ENCODE measurements at regions not wholly inside any gene's neighbourhood (a gene's known extent, or its start where the extent isn't known, plus 50 kb on each side); places are given as distances from the start of the nearest gene placed in this dataset.

DNA sequence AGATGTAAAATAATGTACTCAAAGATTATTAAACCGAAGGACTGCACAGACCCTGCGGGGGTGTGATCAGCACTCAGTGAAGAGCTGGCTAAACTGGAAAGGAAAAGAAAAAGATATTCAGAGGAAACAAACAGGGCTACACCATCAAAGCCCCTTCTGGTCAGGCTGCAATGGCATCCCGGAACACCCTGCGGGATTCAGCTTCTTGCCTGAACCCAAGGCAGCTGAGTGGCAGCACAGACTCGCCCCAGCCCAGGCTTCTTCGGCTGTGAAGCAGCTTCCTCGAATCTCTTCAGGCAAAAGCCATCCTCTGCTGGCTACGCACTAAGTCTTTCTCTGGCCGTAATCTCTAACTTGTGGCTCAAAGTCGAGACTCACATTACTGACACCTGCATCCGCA, 220.9 kb downstream of the TEX29 start:
- DNase-seq = no peak

GRCh38 chr13:111541752-111542529, 221.5 kb downstream of the TEX29 start:
- DNase-seq = no peak

GRCh38 chr13:111542530-111543341, 222.3 kb downstream of the TEX29 start:
- DNase-seq = no peak

DNA sequence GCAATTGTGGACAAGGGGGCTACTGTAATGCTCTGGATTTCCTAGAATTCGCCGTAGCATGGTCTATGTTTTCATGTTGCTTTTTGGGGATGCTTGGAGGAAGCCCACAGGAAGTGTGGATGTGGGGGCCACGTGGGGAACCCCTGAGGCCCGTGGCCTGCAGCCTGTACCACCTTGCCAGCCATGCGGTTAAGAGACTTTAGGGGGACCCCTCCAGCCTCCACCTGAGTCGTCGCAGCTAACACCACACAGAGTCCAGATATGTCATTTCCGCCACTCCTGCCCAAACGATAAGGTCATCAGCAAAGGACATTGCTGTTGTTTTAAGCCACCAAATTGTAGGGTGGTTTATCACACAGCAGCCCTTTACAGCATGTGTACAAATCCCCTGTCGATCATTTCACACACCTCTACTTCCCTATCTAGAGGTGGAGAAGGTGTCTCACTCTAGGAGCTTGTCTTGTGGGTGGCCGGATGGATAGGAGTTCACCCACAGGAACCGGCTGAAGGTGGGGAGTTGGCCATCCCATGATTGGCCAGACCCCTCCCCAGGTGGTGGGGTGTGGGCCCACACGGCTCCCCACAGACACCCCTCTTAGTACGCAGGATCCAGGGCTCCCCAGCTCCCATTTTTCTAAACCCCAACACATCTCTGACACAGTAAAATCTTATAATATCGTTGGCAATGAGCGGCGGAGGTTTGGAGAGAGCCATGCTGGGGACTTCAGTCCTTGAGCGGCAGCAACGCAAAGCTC, 226.7 kb downstream of the TEX29 start:
- DNase-seq = no peak

- DNase-seq = no peak
These were observed 227.4 kb downstream of the TEX29 start for GRCh38 chr13:111547726-111548273.

DNA sequence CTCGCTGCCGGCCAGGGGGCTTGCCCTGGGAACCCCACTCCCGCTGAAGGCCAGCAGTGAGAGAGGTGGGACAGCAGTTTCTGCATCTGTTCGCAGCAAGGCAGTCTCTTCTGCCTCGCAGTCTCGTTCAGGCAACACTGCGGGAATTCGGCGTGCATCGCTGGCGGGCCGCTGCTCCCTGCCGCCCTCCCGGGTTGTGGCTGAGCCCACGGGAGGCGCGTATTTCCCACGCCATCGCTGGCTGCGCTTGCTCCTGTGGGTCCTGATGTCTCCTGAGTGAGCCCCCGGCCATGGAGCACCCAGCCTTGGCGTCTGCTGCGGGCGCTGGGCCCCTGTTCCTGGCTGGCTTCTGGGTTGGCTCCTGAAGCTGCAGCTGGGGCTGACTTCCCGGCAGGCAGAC, 227.9 kb downstream of the TEX29 start:
- no peak for DNase-seq

DNA sequence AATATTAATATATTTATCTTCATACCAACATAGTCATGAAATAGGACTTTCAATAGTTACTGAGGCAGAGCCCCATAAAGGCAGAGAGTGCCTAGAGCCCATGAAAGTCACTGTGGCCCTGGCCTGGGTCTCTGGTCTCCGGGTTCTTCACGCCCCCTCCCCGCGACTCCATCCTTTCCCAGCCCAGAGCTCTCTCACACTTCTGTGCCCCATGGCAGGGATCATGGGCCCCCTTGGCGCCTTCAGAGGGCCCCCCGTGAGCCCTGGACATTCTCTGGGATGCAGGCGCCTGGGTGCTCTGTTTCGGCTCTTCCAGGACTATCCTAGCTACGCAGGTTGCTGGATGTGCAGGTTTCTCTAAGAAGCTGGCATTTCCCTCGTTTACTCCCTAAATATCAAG, 228.4 kb downstream of the TEX29 start:
- DNase-seq = no peak

- DNase-seq = no peak
These were observed 229.0 kb downstream of the TEX29 start for GRCh38 chr13:111549464-111549863.

- no peak for DNase-seq
These were observed 229.6 kb downstream of the TEX29 start for GRCh38 chr13:111550062-111550461.

DNA sequence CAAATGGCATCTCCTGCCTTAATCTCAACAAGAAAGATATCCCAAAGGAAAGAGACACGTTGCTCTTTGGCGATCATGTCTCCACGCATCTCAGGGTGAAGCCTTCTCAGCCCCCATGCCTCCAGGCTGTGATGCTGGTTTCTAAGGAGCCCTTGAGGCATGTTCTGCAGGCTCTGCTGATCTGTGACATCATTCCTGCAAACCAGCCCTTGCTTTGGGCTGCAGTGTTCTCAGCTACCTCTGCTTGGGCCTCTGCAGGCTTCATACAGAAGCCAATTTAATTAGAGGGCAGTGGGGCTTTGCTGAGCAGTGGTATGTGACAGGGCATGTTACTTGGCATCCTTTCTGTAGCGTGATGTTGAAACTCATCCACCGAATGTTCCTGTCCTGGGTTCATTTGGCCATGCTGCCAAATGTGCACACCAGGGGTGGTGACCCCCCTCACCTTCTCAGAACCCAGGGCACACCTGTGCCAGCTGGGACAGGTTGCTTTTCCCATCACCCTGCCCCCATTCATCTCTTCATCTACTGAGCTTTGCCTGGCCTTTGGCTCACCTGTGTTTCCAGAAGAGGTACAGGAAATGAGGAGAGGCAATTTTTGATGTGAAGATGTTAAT, 230.9 kb downstream of the TEX29 start:
- DNase-seq = no peak

DNA sequence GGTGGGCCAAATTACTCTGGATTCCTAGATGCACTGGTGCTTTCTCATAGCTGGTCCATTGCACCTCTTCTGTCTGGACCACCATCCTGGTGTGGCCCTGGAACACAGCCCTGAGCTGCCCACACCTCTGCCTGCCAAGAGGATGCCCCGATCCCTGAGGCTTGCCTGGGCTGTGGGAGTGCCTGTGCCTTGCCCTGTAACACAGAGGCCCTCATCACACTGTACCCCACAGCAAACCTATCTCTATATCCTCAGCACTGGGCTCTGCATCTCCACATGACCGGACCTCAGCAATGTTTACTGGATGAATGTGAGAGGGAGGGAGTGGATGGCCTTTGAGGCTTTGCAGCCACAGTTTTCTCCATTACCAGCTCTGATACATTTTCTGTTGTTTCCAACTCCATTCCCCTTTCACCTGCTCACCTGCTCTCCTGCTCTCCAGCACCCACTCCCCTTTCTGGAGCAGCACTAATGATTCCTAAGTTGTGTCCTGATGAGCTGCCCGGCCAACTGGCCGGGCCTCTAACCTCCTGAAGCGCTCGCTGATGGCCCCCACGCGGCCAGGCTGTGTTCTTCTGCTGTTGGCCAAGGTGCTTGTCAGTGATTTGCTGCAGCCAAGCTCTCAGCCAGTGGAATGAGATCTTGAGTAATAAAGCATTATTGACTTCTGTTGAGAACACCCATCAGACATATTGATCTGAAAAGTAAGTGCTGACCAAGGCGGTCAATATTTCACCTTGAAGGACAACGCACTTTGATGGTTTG, 232.6 kb downstream of the TEX29 start:
- DNase-seq = no peak

DNA sequence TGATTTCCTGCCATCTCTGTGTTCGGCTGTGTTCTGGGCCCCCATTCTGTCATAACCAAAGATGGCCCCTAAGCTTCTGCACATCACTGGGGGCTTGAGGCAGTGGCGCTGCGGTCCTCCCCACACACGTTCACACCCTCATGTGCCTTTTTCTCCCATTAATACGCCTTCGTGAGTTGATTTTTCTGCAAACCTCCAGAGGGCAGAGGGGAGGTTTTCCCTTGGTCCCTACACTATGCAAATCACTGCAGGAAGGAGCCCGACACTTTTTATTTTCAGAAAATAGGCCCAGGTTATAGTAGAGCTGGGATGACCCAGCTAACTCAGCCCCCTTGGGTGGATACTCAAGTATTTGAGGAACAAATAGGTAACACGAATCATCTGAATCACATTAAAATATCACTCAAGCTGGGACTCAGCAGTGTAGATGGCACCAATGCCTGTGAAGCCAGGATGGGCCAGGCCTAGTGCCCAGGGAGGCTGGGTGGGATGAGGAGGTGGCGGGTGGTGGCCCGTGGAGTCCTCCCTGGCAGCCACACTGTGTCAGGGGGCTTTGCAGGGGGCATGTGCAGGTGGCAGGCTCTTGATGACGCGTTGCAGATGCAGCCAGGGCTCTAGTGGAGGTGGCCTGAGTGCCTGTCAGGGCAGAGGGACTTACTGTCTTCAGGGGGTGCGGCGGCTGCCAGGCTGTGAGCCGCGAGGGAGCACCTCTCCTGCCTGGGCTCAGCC, 234.3 kb downstream of the TEX29 start:
- DNase-seq = no peak

GRCh38 chr13:111555268-111555808, 234.9 kb downstream of the TEX29 start:
- DNase-seq = no peak

- no peak for DNase-seq
These were observed 235.5 kb downstream of the TEX29 start for GRCh38 chr13:111555903-111556302.

DNA sequence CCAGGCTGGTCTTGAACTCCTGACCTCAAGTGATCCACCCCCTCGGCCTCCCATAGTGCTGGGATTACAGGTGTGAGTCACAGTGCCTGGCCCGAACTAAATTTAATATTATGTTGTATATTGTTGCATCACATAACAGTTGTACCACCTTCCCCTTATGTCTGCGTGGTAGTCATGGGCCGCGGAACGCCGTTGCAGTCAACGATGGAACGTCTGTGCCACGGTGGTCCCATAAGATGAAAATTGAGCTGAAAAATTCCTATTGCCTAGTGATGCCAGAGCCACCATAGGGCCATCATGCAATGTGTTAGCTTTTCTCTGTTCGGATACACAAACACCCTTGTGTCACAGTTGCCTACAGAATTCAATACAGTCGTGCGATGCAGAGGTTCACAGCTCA, 236.1 kb downstream of the TEX29 start:
- no peak for DNase-seq

DNA sequence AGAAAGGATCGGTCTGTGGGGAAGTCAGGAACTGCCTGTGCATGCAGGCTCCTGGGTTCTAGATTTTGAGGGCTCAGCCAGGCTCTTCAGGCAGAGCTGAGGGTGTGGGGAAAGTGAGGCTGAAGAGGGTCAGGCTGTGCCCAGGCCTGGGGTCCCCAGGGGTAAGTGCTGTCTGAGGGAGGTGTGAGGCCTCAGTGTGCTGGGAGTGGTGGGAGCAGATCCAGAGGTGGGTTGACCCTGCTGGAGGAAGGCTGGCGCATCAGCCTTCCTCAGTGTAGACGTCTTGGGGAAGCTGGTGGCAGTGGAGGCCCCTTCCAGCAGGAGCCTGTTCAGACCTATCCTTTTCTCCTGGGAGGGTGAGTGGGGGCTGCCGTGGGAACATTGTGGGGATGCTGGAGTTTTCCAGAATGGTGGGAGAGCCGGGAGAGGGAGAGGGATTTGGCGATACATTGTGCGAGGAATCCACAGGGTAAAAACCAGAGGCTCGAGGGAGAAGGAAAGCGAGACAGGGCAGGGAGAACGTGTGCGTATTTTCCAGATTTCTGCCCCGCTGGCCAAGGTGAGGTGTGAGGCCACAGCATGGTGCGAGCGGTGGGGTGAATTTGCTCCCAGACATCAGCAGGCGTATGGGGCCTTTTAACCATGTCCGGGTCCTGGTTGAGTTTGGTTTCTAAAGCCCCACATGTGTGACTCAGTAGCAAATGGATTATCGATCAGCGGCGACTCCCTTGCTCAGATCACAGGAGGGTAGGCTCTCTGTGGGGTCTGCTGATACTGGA, 237.7 kb downstream of the TEX29 start:
- DNase-seq = no peak

DNA sequence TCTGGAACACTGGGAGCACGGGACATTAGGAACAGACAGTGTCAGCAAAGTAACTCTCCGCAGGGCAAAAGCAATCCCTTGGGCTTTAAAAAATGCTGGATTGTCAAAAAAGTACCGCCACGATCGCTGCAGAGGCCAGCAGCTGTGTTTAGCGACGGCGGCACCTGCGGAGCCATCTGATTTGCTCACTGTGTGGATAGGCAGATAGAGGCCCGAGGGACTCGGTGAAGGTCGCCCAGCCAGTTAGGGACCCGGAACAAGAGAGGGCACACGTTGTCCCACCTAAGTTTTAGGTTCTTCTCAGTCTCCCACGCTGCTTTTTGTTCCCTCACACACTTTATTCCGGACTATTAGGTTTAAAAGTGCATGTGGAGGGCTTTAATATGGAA, 238.3 kb downstream of the TEX29 start:
- no peak for DNase-seq

DNA sequence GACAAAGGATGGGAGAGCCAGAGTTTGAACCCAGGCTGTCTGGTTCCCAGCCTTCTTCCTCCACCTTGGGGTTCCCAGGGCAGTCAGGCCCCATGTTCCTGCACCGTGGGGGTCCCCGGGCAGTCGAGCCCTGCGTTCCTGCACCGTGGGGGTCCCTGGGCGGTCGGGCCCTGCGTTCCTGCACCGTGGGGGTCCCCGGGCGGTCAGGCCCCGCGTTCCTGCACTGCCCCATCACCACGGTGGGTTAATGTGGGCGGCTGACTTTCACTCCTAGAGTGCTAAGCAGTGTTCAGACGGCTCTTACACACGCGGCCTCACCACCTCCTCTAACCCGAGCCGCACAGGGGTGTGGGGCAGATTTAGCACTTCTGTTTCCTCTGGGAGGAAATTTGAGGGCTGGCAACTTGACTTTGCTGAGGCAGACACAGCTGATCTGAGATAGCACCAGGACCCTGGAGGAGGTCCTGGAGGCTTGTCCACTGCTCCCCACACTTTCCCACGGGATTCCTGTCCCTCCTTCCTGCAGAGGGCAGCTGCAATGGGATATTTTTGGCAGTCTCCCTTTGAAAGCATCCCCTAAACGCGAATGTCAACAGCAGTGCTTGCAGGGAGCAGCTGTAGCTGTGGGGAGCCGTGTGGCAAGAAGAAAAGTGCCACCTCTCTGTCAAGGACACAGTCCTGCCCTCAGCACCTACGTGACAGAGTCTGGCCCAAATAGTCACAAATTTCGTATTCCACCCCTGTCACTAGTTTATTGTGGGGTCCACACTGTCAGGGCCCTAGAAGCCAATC, 239.4 kb downstream of the TEX29 start:
- no peak for DNase-seq

DNA sequence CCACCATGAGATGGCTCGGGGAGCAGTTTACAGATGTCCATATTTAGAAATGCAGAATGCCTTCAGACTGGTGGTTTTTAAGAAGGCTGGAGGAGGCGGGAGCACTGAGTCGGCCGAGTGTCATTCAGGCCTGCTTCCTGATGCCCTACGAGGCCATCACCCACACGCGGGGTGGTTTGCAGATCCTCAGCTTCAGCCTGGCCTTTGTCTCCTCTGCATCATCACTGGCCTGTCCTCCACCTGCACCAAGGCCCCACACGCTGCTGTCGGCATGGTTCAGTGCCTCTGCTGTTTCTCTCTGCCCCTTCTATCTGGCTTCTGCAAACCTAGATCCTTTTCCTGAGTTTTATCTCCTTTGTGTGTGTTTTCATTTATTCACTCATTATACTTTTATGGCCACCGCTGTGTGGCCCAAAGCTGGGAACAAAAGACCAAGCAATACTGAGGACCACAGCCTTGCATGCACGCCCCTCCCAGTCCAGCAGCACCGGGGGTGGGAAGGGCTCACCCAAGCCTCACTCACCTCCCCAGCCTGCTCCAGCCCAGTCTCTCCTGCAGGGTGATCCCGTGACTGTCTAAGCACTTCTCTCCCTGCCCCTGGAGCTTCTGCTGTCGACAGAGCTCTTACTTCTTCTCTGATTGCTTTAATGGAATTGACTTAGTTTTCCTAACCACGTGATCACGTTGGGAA, 240.8 kb downstream of the TEX29 start:
- no peak for DNase-seq

Measured in NCI-H446 (cell line).